ENCODE measurements at regions not wholly inside any gene's neighbourhood (a gene's known extent, or its start where the extent isn't known, plus 50 kb on each side); places are given as distances from the start of the nearest gene placed in this dataset.
"Not testable (repeated sequence)": the region's sequence is repeated elsewhere in the genome, so short reads cannot be mapped to it uniquely, and the experiment has no call there.

GRCh38 chr1:147062956-147063355, 109.3 kb downstream of the PRKAB2 start:
- DNase-seq = no peak

- DNase-seq = not testable (repeated sequence)
Observed at GRCh38 chr1:147061880-147062279, 110.4 kb downstream of the PRKAB2 start.

- no peak for DNase-seq
Observed at GRCh38 chr1:147053269-147053668, 115.1 kb downstream of the NBPF12 start.

GRCh38 chr1:147052677-147053076, 114.6 kb downstream of the NBPF12 start:
- DNase-seq = no peak

- DNase-seq = no peak
Observed at GRCh38 chr1:147052143-147052542, 114.0 kb downstream of the NBPF12 start.

- DNase-seq = no peak
Observed at GRCh38 chr1:147051136-147051535, 113.0 kb downstream of the NBPF12 start.

GRCh38 chr1:147050654-147051053, 112.5 kb downstream of the NBPF12 start:
- DNase-seq = no peak

GRCh38 chr1:147046863-147047394, 108.8 kb downstream of the NBPF12 start:
- DNase-seq = not testable (repeated sequence)

GRCh38 chr1:147046189-147046862, 108.2 kb downstream of the NBPF12 start:
- no peak for DNase-seq
